HEK293 (cell line): ENCODE measurements at regions not wholly inside any gene's neighbourhood (a gene's known extent, or its start where the extent isn't known, plus 50 kb on each side); places are given as distances from the start of the nearest gene placed in this dataset.

Source experiments
- CTCF ChIA-PET: fragments of 350-600 bp; formaldehyde crosslinking; extraction: SDS; loops from one replicate; lab custom pipeline; 2021; ENCODE audit warnings: antibody characterized with exemption; lab: Yijun Ruan, JAX
- POLR2A ChIA-PET: fragments of 300-600 bp; formaldehyde crosslinking; extraction: SDS; loops from one replicate; lab custom pipeline; 2020; ENCODE audit warnings: antibody characterized with exemption, inconsistent platforms; lab: Yijun Ruan, JAX
- H3K27ac ChIP-seq: fragments of 200-500 bp; sonication (Bioruptor generic); 2 replicates; pipeline ENCODE4 v1.5.1; 2014; ENCODE audit warnings: low read depth, low read length, control low read depth, inconsistent platforms; ENCODE audit errors: extremely low read depth
- H3K36me3 ChIP-seq, 2 experiments: fragments of 200-500 bp in 1 of 2; sonication (Bioruptor generic) in 1 of 2; 1 replicate in 1 of 2; 2 replicates in 1 of 2; pipeline ENCODE4 v1.5.1; 2014 to 2017; ENCODE audit warnings: inconsistent platforms in 2 of 2, low read length in 2 of 2; ENCODE audit not compliant: control insufficient read depth in 2 of 2, insufficient read depth in 1 of 2
- H3K4me1 ChIP-seq: fragments of 200-500 bp; sonication (Bioruptor generic); 2 replicates; pipeline ENCODE4 v1.5.1; 2014; ENCODE audit warnings: mild to moderate bottlenecking, low read length, inconsistent platforms; ENCODE audit not compliant: control insufficient read depth, insufficient read depth
- H3K4me3 ChIP-seq: 2 replicates; pipeline ENCODE4 v1.5.1; 2011; ENCODE audit warnings: low read depth, mild to moderate bottlenecking, control low read depth, low read length, moderate library complexity
- H3K9me3 ChIP-seq: fragments of 200-500 bp; sonication (Bioruptor generic); 2 replicates; pipeline ENCODE4 v1.5.1; 2014; ENCODE audit warnings: low read depth, low read length, inconsistent platforms; ENCODE audit not compliant: control insufficient read depth, insufficient read depth
- ELK4 ChIP-seq: IDR thresholded peaks from 2 replicates; pipeline ENCODE4 v1.6.1; 2011; ENCODE audit warnings: mild to moderate bottlenecking, low read depth, low read length, borderline replicate concordance
- FEZF1 ChIP-seq: fragments of 450-650 bp; formaldehyde crosslinking; IDR thresholded peaks from 2 replicates; pipeline ENCODE4 v1.5.1; 2016; ENCODE audit warnings: missing biosample characterization, missing genetic modification characterization
- GLI4 ChIP-seq: fragments of 450-650 bp; formaldehyde crosslinking; IDR thresholded peaks from 2 replicates; pipeline ENCODE4 v1.5.1; 2016; ENCODE audit warnings: missing biosample characterization, missing genetic modification characterization
- HOXA7 ChIP-seq: sonication (generic); formaldehyde crosslinking; IDR thresholded peaks from 2 replicates; pipeline ENCODE4 v1.8.1; 2022; ENCODE audit warnings: missing genetic modification reagents, borderline replicate concordance
- KLF1 ChIP-seq: fragments of 450-650 bp; formaldehyde crosslinking; IDR thresholded peaks from 2 replicates; pipeline ENCODE4 v1.5.1; 2016; ENCODE audit warnings: missing biosample characterization, missing genetic modification characterization
- MEIS1 ChIP-seq: sonication (generic); formaldehyde crosslinking; IDR thresholded peaks from 2 replicates; pipeline ENCODE4 v1.8.1; 2022; ENCODE audit warnings: missing genetic modification reagents, mild to moderate bottlenecking, borderline replicate concordance
- PRDM2 ChIP-seq: fragments of 450-650 bp; formaldehyde crosslinking; IDR thresholded peaks from 2 replicates; pipeline ENCODE4 v1.5.1; 2016; ENCODE audit warnings: missing biosample characterization, missing genetic modification characterization, borderline replicate concordance
- TCF7L2 ChIP-seq: IDR thresholded peaks from 2 replicates; pipeline ENCODE4 v1.6.1; 2011; ENCODE audit warnings: low read depth, mild to moderate bottlenecking, inconsistent platforms, low read length, moderate library complexity, borderline replicate concordance
- ZBTB1 ChIP-seq: fragments of 450-650 bp; formaldehyde crosslinking; IDR thresholded peaks from 2 replicates; pipeline ENCODE4 v1.5.1; 2016; ENCODE audit warnings: missing biosample characterization, missing genetic modification characterization
- ZBTB21 ChIP-seq: fragments of 450-650 bp; formaldehyde crosslinking; IDR thresholded peaks from 2 replicates; pipeline ENCODE4 v1.5.1; 2017; ENCODE audit warnings: missing biosample characterization, missing genetic modification characterization
- ZBTB7A ChIP-seq: fragments of 450-650 bp; formaldehyde crosslinking; IDR thresholded peaks from 2 replicates; pipeline ENCODE4 v1.5.1; 2016; ENCODE audit warnings: low read depth, missing biosample characterization, missing genetic modification characterization
- ZFP37 ChIP-seq: fragments of 450-650 bp; formaldehyde crosslinking; IDR thresholded peaks from 2 replicates; pipeline ENCODE4 v1.5.1; 2016; ENCODE audit warnings: missing biosample characterization, missing genetic modification characterization
- ZNF24 ChIP-seq: fragments of 450-650 bp; formaldehyde crosslinking; IDR thresholded peaks from 2 replicates; pipeline ENCODE4 v1.5.1; 2016; ENCODE audit warnings: missing biosample characterization, missing genetic modification characterization
- ZNF248 ChIP-seq: fragments of 450-650 bp; formaldehyde crosslinking; IDR thresholded peaks from 2 replicates; pipeline ENCODE4 v1.5.1; 2017; ENCODE audit warnings: missing biosample characterization, missing genetic modification characterization
- ZNF274 ChIP-seq, 2 experiments: fragments of 200-500 bp in 1 of 2; fragments of 450-650 bp in 1 of 2; sonication (Bioruptor generic) in 1 of 2; formaldehyde crosslinking in 1 of 2; IDR thresholded peaks; 2 replicates each; pipeline versions ENCODE4 v1.5.1 to v1.6.1; 2014 to 2016; ENCODE audit warnings: borderline replicate concordance in 1 of 2, inconsistent platforms in 1 of 2, low read length in 1 of 2, missing biosample characterization in 1 of 2, missing genetic modification characterization in 1 of 2
- ZNF292 ChIP-seq: fragments of 450-650 bp; formaldehyde crosslinking; IDR thresholded peaks from 2 replicates; pipeline ENCODE4 v1.5.1; 2016; ENCODE audit warnings: low read depth, missing biosample characterization, missing genetic modification characterization, borderline replicate concordance
- ZNF473 ChIP-seq: fragments of 450-650 bp; formaldehyde crosslinking; IDR thresholded peaks from 2 replicates; pipeline ENCODE4 v1.5.1; 2017; ENCODE audit warnings: missing biosample characterization, missing genetic modification characterization
- ZNF514 ChIP-seq: fragments of 450-650 bp; formaldehyde crosslinking; IDR thresholded peaks from 2 replicates; pipeline ENCODE4 v1.5.1; 2016; ENCODE audit warnings: missing biosample characterization, missing genetic modification characterization
- ZNF654 ChIP-seq: fragments of 450-650 bp; formaldehyde crosslinking; IDR thresholded peaks from 2 replicates; pipeline ENCODE4 v1.5.1; 2016; ENCODE audit warnings: low read depth, missing biosample characterization, missing genetic modification characterization
- ZNF747 ChIP-seq: fragments of 450-650 bp; formaldehyde crosslinking; IDR thresholded peaks from 2 replicates; pipeline ENCODE4 v1.5.1; 2016; ENCODE audit warnings: missing biosample characterization, missing genetic modification characterization
- ZXDB ChIP-seq: fragments of 450-650 bp; formaldehyde crosslinking; IDR thresholded peaks from 2 replicates; pipeline ENCODE4 v1.5.1; 2016; ENCODE audit warnings: missing biosample characterization, missing genetic modification characterization
- TF ChIP-seq, protein P1 (sequence below): fragments of 450-650 bp; formaldehyde crosslinking; IDR thresholded peaks from 2 replicates; pipeline ENCODE4 v1.5.1; 2016; ENCODE audit warnings: missing biosample characterization, missing genetic modification characterization
- TF ChIP-seq, protein P2 (sequence below): fragments of 450-650 bp; formaldehyde crosslinking; IDR thresholded peaks from 2 replicates; pipeline ENCODE4 v1.5.1; 2016; ENCODE audit warnings: missing biosample characterization, missing genetic modification characterization, borderline replicate concordance

DNA sequence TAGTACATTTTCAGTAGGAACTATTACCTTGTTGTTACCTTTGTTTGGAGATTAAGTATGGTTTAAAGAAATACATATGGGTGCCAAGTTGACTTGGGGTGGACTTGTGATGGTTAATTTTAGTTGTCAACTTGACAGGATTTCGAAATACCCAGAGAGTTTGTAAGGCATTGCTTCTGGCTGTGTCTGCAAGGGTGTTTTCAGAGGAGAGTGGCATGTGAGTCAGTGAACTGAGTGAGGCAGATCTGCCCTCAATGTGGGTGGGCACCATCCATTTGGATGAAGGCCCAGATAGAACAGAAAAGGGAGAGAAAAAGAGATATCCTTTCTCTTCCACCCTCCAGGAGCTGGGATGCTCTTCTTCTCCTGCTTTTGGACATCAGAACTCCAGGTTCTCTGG, 315.5 kb downstream of the GPATCH2 start (continued):
- no peak for TF ChIP-seq HOXA7 (CRISPR knock-in tag)
- TF ChIP-seq ZXDB (tag by site-specific recombination), result no peak
- TF ChIP-seq ZBTB21 (tag by site-specific recombination), result no peak
- no peak for TF ChIP-seq ZNF514 (tag by site-specific recombination)
- no peak for TF ChIP-seq ZNF473 (tag by site-specific recombination)
- TF ChIP-seq ZBTB1 (tag by site-specific recombination), result no peak
- TF ChIP-seq ZNF274 (IDR thresholded peaks at IDR 0.05; ENCODE audit: low read length), result no peak
- TF ChIP-seq ZNF274 (tag by site-specific recombination; IDR thresholded peaks at IDR 0.05; ENCODE audit: borderline replicate concordance), result no peak

GRCh38 chr1:217313096-217313495, 317.8 kb downstream of the GPATCH2 start:
- ChIA-PET POLR2A (no interaction called here), CTCF (interaction anchor here (0.9 kb wide), 1 partner anchor 266 kb away, joined by 3 read pairs; no protein-coding TSS in a partner anchor)
- H3K4me3 ChIP-seq, result no peak overlapping the region
- no peaks in the 10 kb centered on the region for H3K4me1 ChIP-seq
- H3K9me3 ChIP-seq, result no peaks in the 10 kb centered on the region
- H3K36me3 ChIP-seq, result no peaks in the 10 kb centered on the region
- no peak overlapping the region for H3K27ac ChIP-seq
- no peak for TF ChIP-seq GLI4 (tag by site-specific recombination)
- TF ChIP-seq ZNF747 (tag by site-specific recombination), result no peak
- no peak for TF ChIP-seq KLF1
- no peak for TF ChIP-seq FEZF1 (tag by site-specific recombination)
- no peak for TF ChIP-seq ZBTB7A (tag by site-specific recombination)
- TF ChIP-seq MEIS1 (CRISPR knock-in tag), result no peak
- TF ChIP-seq ZNF24 (tag by site-specific recombination), result no peak
- no peak for TF ChIP-seq ZXDB (tag by site-specific recombination)
- no peak for TF ChIP-seq ZNF654 (tag by site-specific recombination)
- TF ChIP-seq ZNF248 (tag by site-specific recombination), result no peak
- no peak for TF ChIP-seq PRDM2
- TF ChIP-seq ELK4, result no peak
- TF ChIP-seq ZFP37 (tag by site-specific recombination), result no peak
- TF ChIP-seq TCF7L2, result no peak
- TF ChIP-seq ZNF292 (tag by site-specific recombination), result no peak
- TF ChIP-seq, protein P1, sequence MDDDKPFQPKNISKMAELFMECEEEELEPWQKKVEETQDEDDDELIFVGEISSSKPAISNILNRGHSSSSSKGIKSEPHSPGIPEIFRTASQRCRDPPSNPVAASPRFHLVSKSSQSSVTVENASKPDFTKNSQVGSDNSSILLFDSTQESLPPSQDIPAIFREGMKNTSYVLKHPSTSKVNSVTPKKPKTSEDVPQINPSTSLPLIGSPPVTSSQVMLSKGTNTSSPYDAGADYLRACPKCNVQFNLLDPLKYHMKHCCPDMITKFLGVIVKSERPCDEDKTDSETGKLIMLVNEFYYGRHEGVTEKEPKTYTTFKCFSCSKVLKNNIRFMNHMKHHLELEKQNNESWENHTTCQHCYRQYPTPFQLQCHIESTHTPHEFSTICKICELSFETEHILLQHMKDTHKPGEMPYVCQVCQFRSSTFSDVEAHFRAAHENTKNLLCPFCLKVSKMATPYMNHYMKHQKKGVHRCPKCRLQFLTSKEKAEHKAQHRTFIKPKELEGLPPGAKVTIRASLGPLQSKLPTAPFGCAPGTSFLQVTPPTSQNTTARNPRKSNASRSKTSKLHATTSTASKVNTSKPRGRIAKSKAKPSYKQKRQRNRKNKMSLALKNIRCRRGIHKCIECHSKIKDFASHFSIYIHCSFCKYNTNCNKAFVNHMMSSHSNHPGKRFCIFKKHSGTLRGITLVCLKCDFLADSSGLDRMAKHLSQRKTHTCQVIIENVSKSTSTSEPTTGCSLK, result no peak
- TF ChIP-seq, protein P2, sequence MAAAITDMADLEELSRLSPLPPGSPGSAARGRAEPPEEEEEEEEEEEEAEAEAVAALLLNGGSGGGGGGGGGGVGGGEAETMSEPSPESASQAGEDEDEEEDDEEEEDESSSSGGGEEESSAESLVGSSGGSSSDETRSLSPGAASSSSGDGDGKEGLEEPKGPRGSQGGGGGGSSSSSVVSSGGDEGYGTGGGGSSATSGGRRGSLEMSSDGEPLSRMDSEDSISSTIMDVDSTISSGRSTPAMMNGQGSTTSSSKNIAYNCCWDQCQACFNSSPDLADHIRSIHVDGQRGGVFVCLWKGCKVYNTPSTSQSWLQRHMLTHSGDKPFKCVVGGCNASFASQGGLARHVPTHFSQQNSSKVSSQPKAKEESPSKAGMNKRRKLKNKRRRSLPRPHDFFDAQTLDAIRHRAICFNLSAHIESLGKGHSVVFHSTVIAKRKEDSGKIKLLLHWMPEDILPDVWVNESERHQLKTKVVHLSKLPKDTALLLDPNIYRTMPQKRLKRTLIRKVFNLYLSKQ (tag by site-specific recombination), result no peak
